Breast epithelium (tissue), 4 donors: ENCODE measurements at regions not wholly inside any gene's neighbourhood (a gene's known extent, or its start where the extent isn't known, plus 50 kb on each side); places are given as distances from the start of the nearest gene placed in this dataset.
A peak's percentile ranks its signal among the peaks of the same experiment; 100 is the strongest.

Source experiments
- DNase-seq, 2 donors: peaks; one replicate each; pipeline ENCODE4 v3.0.0-alpha.2; 2019; ENCODE audit warnings: low spot score in 2 of 2
- H3K27ac ChIP-seq, 2 donors: fragments of 200-600 bp; sonication (generic) in 1 of 2; one replicate each; pipeline ENCODE4 v1.5.1; 2016 to 2019; ENCODE audit warnings: mild to moderate bottlenecking in 1 of 2
- H3K27me3 ChIP-seq, 2 donors: fragments of 200-600 bp; sonication (generic) in 1 of 2; one replicate each; pipeline versions ENCODE4 v1.5.1 to v1.6.0; 2017 to 2019; ENCODE audit warnings: control low read depth in 1 of 2, mild to moderate bottlenecking in 1 of 2
- H3K36me3 ChIP-seq: fragments of 200-600 bp; one replicate; pipeline ENCODE4 v1.5.1; 2019
- H3K4me1 ChIP-seq, 2 donors: fragments of 200-600 bp; sonication (generic); one replicate each; pipeline ENCODE4 v1.5.1; 2016 to 2019; ENCODE audit warnings: control low read depth in 1 of 2
- H3K4me3 ChIP-seq, 3 donors: fragments of 200-600 bp; sonication (generic); 1 replicate in 2 of 3; 2 replicates in 1 of 3; pipeline ENCODE4 v1.5.1; 2016 to 2019; ENCODE audit warnings: mild to moderate bottlenecking in 3 of 3, moderate library complexity in 2 of 3
- H3K9me3 ChIP-seq, 2 donors: fragments of 200-600 bp; sonication (generic) in 1 of 2; one replicate each; pipeline ENCODE4 v1.5.1; 2016 to 2019; ENCODE audit warnings: control low read depth in 1 of 2
- CTCF ChIP-seq, 3 donors: fragments of 450-650 bp; IDR thresholded peaks; one replicate each; pipeline ENCODE4 v1.5.1; 2016 to 2017; ENCODE audit warnings: antibody characterized with exemption in 3 of 3, mild to moderate bottlenecking in 3 of 3, moderate library complexity in 3 of 3
- POLR2A ChIP-seq: fragments of 450-650 bp; IDR thresholded peaks from one replicate; pipeline ENCODE4 v1.6.1; 2016; ENCODE audit warnings: antibody characterized with exemption, mild to moderate bottlenecking, moderate library complexity
- POLR2AphosphoS5 ChIP-seq, 3 donors: sonication (generic); formaldehyde crosslinking; IDR thresholded peaks; one replicate each; pipeline ENCODE4 v1.6.1; 2017; ENCODE audit warnings: antibody characterized with exemption in 3 of 3
- intact Hi-C: fragments of 100-400 bp; cut with DNase I; formaldehyde crosslinking; loops from one replicate; pipeline ENCODE4 v1.15.1; 2023; ENCODE audit warnings: low total_unique reads

GRCh38 chr1:71196685-71197084, 115.8 kb upstream of the ZRANB2 start:
- intact Hi-C loops, result no loop called here
- no peaks in the 10 kb centered on the region for H3K36me3 ChIP-seq
- no peak overlapping the region for H3K4me3 ChIP-seq
- DNase-seq, result no peak
- H3K9me3 ChIP-seq, result no peaks in the 10 kb centered on the region
- no peaks in the 10 kb centered on the region for H3K4me1 ChIP-seq
- TF ChIP-seq CTCF (IDR thresholded peaks at IDR 0.05) (peak in 2 of 3 donors; percentile 18 to 26), POLR2AphosphoS5 (IDR thresholded peaks at IDR 0.05) (no peak), POLR2A (no peak)
- no peak overlapping the region for H3K27ac ChIP-seq
- no peaks in the 10 kb centered on the region for H3K27me3 ChIP-seq

GRCh38 chr1:71193153-71193552, 112.3 kb upstream of the ZRANB2 start:
- DNase-seq, result no peak
- Histone ChIP-seq H3K9me3 (no peaks in the 10 kb centered on the region), H3K36me3 (no peaks in the 10 kb centered on the region), H3K4me1 (no peaks in the 10 kb centered on the region), H3K27me3 (no peaks in the 10 kb centered on the region), H3K4me3 (no peak overlapping the region), H3K27ac (no peak overlapping the region)
- intact Hi-C loops, result no loop called here
- TF ChIP-seq POLR2A (no peak), POLR2AphosphoS5 (IDR thresholded peaks at IDR 0.05) (no peak), CTCF (IDR thresholded peaks at IDR 0.05) (no peak)

GRCh38 chr1:71191520-71191919, 110.7 kb upstream of the ZRANB2 start:
- Histone ChIP-seq H3K9me3 (no peaks in the 10 kb centered on the region), H3K27me3 (no peaks in the 10 kb centered on the region), H3K36me3 (no peaks in the 10 kb centered on the region), H3K4me3 (no peak overlapping the region), H3K27ac (no peak overlapping the region), H3K4me1 (no peaks in the 10 kb centered on the region)
- intact Hi-C loops, result no loop called here
- TF ChIP-seq POLR2A (no peak), CTCF (IDR thresholded peaks at IDR 0.05) (no peak)
- DNase-seq, result no peak

- DNase-seq, result no peak
- H3K36me3 ChIP-seq, result no peaks in the 10 kb centered on the region
- H3K4me3 ChIP-seq, result no peak overlapping the region
- intact Hi-C loops, result no loop called here
- H3K9me3 ChIP-seq, result no peaks in the 10 kb centered on the region
- H3K4me1 ChIP-seq, result no peaks in the 10 kb centered on the region
- no peaks in the 10 kb centered on the region for H3K27me3 ChIP-seq
- TF ChIP-seq CTCF (IDR thresholded peaks at IDR 0.05) (no peak), POLR2AphosphoS5 (IDR thresholded peaks at IDR 0.05) (no peak), POLR2A (no peak)
- no peak overlapping the region for H3K27ac ChIP-seq
These were observed 110.0 kb upstream of the ZRANB2 start for GRCh38 chr1:71190843-71191242.

GRCh38 chr1:71184410-71184809, 103.6 kb upstream of the ZRANB2 start:
- no peak for DNase-seq
- no peak overlapping the region for H3K4me3 ChIP-seq
- no peak for TF ChIP-seq CTCF (IDR thresholded peaks at IDR 0.05)
- TF ChIP-seq POLR2AphosphoS5 (IDR thresholded peaks at IDR 0.05), result no peak
- TF ChIP-seq POLR2A, result no peak
- no peaks in the 10 kb centered on the region for H3K36me3 ChIP-seq
- H3K27me3 ChIP-seq, result no peaks in the 10 kb centered on the region
- H3K4me1 ChIP-seq, result no peaks in the 10 kb centered on the region
- intact Hi-C loops, result no loop called here
- H3K27ac ChIP-seq, result no peak overlapping the region
- H3K9me3 ChIP-seq, result no peaks in the 10 kb centered on the region
